OCI-LY7 (cell line): ENCODE measurements at regions not wholly inside any gene's neighbourhood (a gene's known extent, or its start where the extent isn't known, plus 50 kb on each side); places are given as distances from the start of the nearest gene placed in this dataset.

Source experiments
- BruUV-seq: library from RNA; stranded (reverse); fragments of 400-500 nt; replicated peaks from 2 replicates; lab custom pipeline; 2021; lab: Mats Ljungman, UMichigan
- CTCF ChIA-PET: fragments of 300-600 bp; sonication (Branson Sonifier 250); formaldehyde crosslinking; loops from one replicate; lab custom pipeline; 2022; ENCODE audit warnings: antibody characterized with exemption; ENCODE audit not compliant: unreplicated experiment; lab: Charles Lee
- POLR2A ChIA-PET: fragments of 300-600 bp; sonication (Branson Sonifier 250); formaldehyde crosslinking; loops from one replicate; lab custom pipeline; 2022; ENCODE audit warnings: antibody characterized with exemption; lab: Charles Lee
- DNase-seq: peaks from one replicate; pipeline ENCODE4 v3.0.0-alpha.2; 2015; ENCODE audit warnings: low spot score
- H2AFZ ChIP-seq: fragments of 200-600 bp; sonication (generic), shearing (Covaris generic); 2 replicates; pipeline ENCODE4 v1.6.1; 2014; ENCODE audit warnings: mild to moderate bottlenecking, antibody characterized with exemption, low read length, moderate library complexity
- H3K27ac ChIP-seq: fragments of 200-600 bp; sonication (generic); 2 replicates; pipeline ENCODE4 v1.5.1; 2014; ENCODE audit warnings: mixed run types, low read depth, mild to moderate bottlenecking, moderate library complexity, low read length, inconsistent platforms; ENCODE audit not compliant: poor library complexity, severe bottlenecking
- H3K36me3 ChIP-seq: fragments of 200-600 bp; sonication (generic); 2 replicates; pipeline ENCODE4 v1.6.1; 2014; ENCODE audit warnings: mild to moderate bottlenecking, antibody characterized with exemption, low read length, moderate library complexity, mixed read lengths; ENCODE audit not compliant: insufficient read depth
- H3K4me1 ChIP-seq: fragments of 200-600 bp; sonication (generic); 2 replicates; pipeline ENCODE4 v1.5.1; 2014; ENCODE audit warnings: mild to moderate bottlenecking, low read length; ENCODE audit not compliant: insufficient read depth, poor library complexity, severe bottlenecking
- H3K4me2 ChIP-seq: fragments of 200-600 bp; sonication (generic); 2 replicates; pipeline ENCODE4 v1.6.1; 2014; ENCODE audit warnings: mild to moderate bottlenecking, low read length
- H3K4me3 ChIP-seq: fragments of 200-600 bp; sonication (generic); 2 replicates; pipeline ENCODE4 v1.5.1; 2014; ENCODE audit warnings: mild to moderate bottlenecking, low read depth, low read length; ENCODE audit not compliant: poor library complexity, severe bottlenecking
- H3K79me2 ChIP-seq: fragments of 200-600 bp; sonication (generic); 2 replicates; pipeline ENCODE4 v1.6.1; 2016; ENCODE audit warnings: low read depth, mild to moderate bottlenecking, low read length, moderate library complexity, mixed read lengths; ENCODE audit not compliant: insufficient read depth
- H3K9me2 ChIP-seq: fragments of 200-600 bp; sonication (generic); 2 replicates; pipeline ENCODE4 v1.6.1; 2016; ENCODE audit warnings: mild to moderate bottlenecking, low read length, mixed read lengths; ENCODE audit not compliant: insufficient read depth
- H3K9me3 ChIP-seq: fragments of 200-600 bp; sonication (generic); 2 replicates; pipeline ENCODE4 v1.6.1; 2014; ENCODE audit warnings: mild to moderate bottlenecking, mixed run types, low read length, mixed read lengths
- H4K20me1 ChIP-seq: fragments of 200-600 bp; sonication (generic); 2 replicates; pipeline ENCODE4 v1.6.1; 2014; ENCODE audit warnings: mild to moderate bottlenecking, antibody characterized with exemption, low read length, moderate library complexity, mixed read lengths; ENCODE audit not compliant: insufficient read depth
- CTCF ChIP-seq: fragments of 200-600 bp; sonication (generic); conservative IDR thresholded peaks from 2 replicates; pipeline ENCODE4 v1.5.1; 2014; ENCODE audit warnings: mild to moderate bottlenecking, antibody characterized with exemption, low read length, moderate library complexity, mixed read lengths
- EZH2phosphoT487 ChIP-seq: fragments of 200-600 bp; sonication (generic); IDR thresholded peaks from 2 replicates; pipeline ENCODE4 v1.6.1; 2018; ENCODE audit warnings: low read depth, borderline replicate concordance, mild to moderate bottlenecking, mixed run types, antibody characterized with exemption, low read length, moderate library complexity, mixed read lengths
- intact Hi-C: fragments of 100-400 bp; cut with micrococcal nuclease; formaldehyde crosslinking; loops from one replicate; pipeline ENCODE4 v1.10.0; 2022; ENCODE audit not compliant: unreplicated experiment

- intact Hi-C loops, result no loop called here
- POLR2A ChIA-PET, result interaction anchor here (1.1 kb wide), 1 partner anchor 10 kb away, joined by 4 read pairs; no protein-coding TSS in a partner anchor
- no peaks in the 10 kb centered on the region for H3K79me2 ChIP-seq
- DNase-seq, result no peak
- BruUV-seq, result no TSS peak
- no peaks in the 10 kb centered on the region for H3K4me1 ChIP-seq
- CTCF ChIA-PET, result no interaction called here
- H3K36me3 ChIP-seq, result no peaks in the 10 kb centered on the region
- no peak overlapping the region for H2AFZ ChIP-seq
- TF ChIP-seq CTCF (no peak), EZH2phosphoT487 (no peak)
- H3K4me3 ChIP-seq, result no peak overlapping the region
- H3K9me2 ChIP-seq, result no peaks in the 10 kb centered on the region
- no peaks in the 10 kb centered on the region for H4K20me1 ChIP-seq
- no peak overlapping the region for H3K27ac ChIP-seq
- no peak overlapping the region for H3K4me2 ChIP-seq
- H3K9me3 ChIP-seq, result no peaks in the 10 kb centered on the region
Measured at GRCh38 chr5:144774197-144774596, 603.5 kb downstream of the KCTD16 start.

- TF ChIP-seq CTCF, result no peak
- ChIA-PET POLR2A (interaction anchor here (0.9 to 1.1 kb wide), 2 partner anchors 10 to 12 kb away, joined by 3 to 4 read pairs; no protein-coding TSS in a partner anchor), CTCF (no interaction called here)
- Histone ChIP-seq H3K4me1 (no peaks in the 10 kb centered on the region), H2AFZ (no peak overlapping the region), H3K9me3 (no peaks in the 10 kb centered on the region), H4K20me1 (no peaks in the 10 kb centered on the region), H3K4me2 (no peak overlapping the region), H3K9me2 (no peaks in the 10 kb centered on the region), H3K36me3 (no peaks in the 10 kb centered on the region), H3K27ac (no peak overlapping the region), H3K4me3 (no peak overlapping the region), H3K79me2 (no peaks in the 10 kb centered on the region)
- intact Hi-C loops, result no loop called here
- DNase-seq, result no peak
- BruUV-seq, result no TSS peak
Measured at GRCh38 chr5:144773628-144774027, 603.0 kb downstream of the KCTD16 start.

GRCh38 chr5:144771802-144772201, 601.1 kb downstream of the KCTD16 start:
- H3K27ac ChIP-seq, result no peak overlapping the region
- intact Hi-C loops, result no loop called here
- H3K9me2 ChIP-seq, result no peaks in the 10 kb centered on the region
- ChIA-PET CTCF (no interaction called here), POLR2A (interaction anchor here (1.0 to 1.2 kb wide), 2 partner anchors 10 to 23 kb away, joined by 3 to 5 read pairs; no protein-coding TSS in a partner anchor)
- no peaks in the 10 kb centered on the region for H4K20me1 ChIP-seq
- H3K9me3 ChIP-seq, result no peaks in the 10 kb centered on the region
- H3K4me1 ChIP-seq, result no peaks in the 10 kb centered on the region
- no peak overlapping the region for H3K4me2 ChIP-seq
- TF ChIP-seq EZH2phosphoT487, result no peak
- TF ChIP-seq CTCF, result no peak
- H3K36me3 ChIP-seq, result no peaks in the 10 kb centered on the region
- DNase-seq, result no peak
- no peaks in the 10 kb centered on the region for H3K79me2 ChIP-seq
- no peak overlapping the region for H3K4me3 ChIP-seq
- H2AFZ ChIP-seq, result no peak overlapping the region
- BruUV-seq, result no TSS peak
